SK-N-SH treated with all-trans-retinoic acid at 6 μM for 48 hours (cell line): ENCODE measurements at regions not wholly inside any gene's neighbourhood (a gene's known extent, or its start where the extent isn't known, plus 50 kb on each side); places are given as distances from the start of the nearest gene placed in this dataset.

Source experiments
- ARNTL ChIP-seq: fragments of 450-650 bp; formaldehyde crosslinking; IDR thresholded peaks from 2 replicates; pipeline ENCODE4 v1.5.0; 2020; ENCODE audit warnings: low read depth, mild to moderate bottlenecking, moderate library complexity, borderline replicate concordance
- CREB5 ChIP-seq: fragments of 250-450 bp; sonication (Bioruptor Pico); IDR thresholded peaks from 2 replicates; pipeline ENCODE4 v1.5.1; 2020; ENCODE audit warnings: low read depth, mild to moderate bottlenecking, moderate library complexity
- CSDC2 ChIP-seq: fragments of 250-450 bp; sonication (Bioruptor Pico); IDR thresholded peaks from 2 replicates; pipeline ENCODE4 v1.5.0; 2020; ENCODE audit warnings: mild to moderate bottlenecking, moderate library complexity
- ESRRG ChIP-seq: fragments of 250-450 bp; sonication (Bioruptor Pico); IDR thresholded peaks from 2 replicates; pipeline ENCODE4 v1.6.1; 2021; ENCODE audit warnings: mild to moderate bottlenecking
- GLIS3 ChIP-seq: fragments of 250-450 bp; sonication (Bioruptor Pico); IDR thresholded peaks from 2 replicates; pipeline ENCODE4 v1.5.0; 2020; ENCODE audit warnings: mild to moderate bottlenecking, moderate library complexity
- SNAI2 ChIP-seq: fragments of 250-450 bp; sonication (Bioruptor Pico); IDR thresholded peaks from 2 replicates; pipeline ENCODE4 v1.5.0; 2020; ENCODE audit warnings: mild to moderate bottlenecking, moderate library complexity
- TCF4 ChIP-seq: fragments of 250-450 bp; sonication (Bioruptor Pico); IDR thresholded peaks from 2 replicates; pipeline ENCODE4 v1.8.0; 2021; ENCODE audit warnings: mild to moderate bottlenecking, moderate library complexity, borderline replicate concordance
- TOX ChIP-seq: fragments of 250-450 bp; sonication (Bioruptor Pico); IDR thresholded peaks from 2 replicates; pipeline ENCODE4 v1.8.0; 2021; ENCODE audit warnings: mild to moderate bottlenecking, moderate library complexity, borderline replicate concordance
- ZFP3 ChIP-seq: fragments of 250-450 bp; sonication (Bioruptor Pico); IDR thresholded peaks from 2 replicates; pipeline ENCODE4 v1.5.0; 2020; ENCODE audit warnings: mild to moderate bottlenecking, moderate library complexity
- ZFP30 ChIP-seq: fragments of 450-650 bp; formaldehyde crosslinking; IDR thresholded peaks from 2 replicates; pipeline ENCODE4 v1.5.0; 2022; ENCODE audit warnings: mild to moderate bottlenecking, moderate library complexity
- ZNF70 ChIP-seq: fragments of 450-650 bp; formaldehyde crosslinking; IDR thresholded peaks from 2 replicates; pipeline ENCODE4 v1.5.0; 2020; ENCODE audit warnings: mild to moderate bottlenecking, moderate library complexity
- TF ChIP-seq, protein P1 (sequence below): fragments of 250-450 bp; sonication (Bioruptor Pico); IDR thresholded peaks from 2 replicates; pipeline ENCODE4 v1.5.1; 2021; ENCODE audit warnings: mild to moderate bottlenecking, moderate library complexity
- TF ChIP-seq, protein P2 (sequence below): fragments of 250-450 bp; sonication (Bioruptor Pico); IDR thresholded peaks from 2 replicates; pipeline ENCODE4 v1.8.0; 2020; ENCODE audit warnings: mild to moderate bottlenecking, moderate library complexity, borderline replicate concordance

DNA sequence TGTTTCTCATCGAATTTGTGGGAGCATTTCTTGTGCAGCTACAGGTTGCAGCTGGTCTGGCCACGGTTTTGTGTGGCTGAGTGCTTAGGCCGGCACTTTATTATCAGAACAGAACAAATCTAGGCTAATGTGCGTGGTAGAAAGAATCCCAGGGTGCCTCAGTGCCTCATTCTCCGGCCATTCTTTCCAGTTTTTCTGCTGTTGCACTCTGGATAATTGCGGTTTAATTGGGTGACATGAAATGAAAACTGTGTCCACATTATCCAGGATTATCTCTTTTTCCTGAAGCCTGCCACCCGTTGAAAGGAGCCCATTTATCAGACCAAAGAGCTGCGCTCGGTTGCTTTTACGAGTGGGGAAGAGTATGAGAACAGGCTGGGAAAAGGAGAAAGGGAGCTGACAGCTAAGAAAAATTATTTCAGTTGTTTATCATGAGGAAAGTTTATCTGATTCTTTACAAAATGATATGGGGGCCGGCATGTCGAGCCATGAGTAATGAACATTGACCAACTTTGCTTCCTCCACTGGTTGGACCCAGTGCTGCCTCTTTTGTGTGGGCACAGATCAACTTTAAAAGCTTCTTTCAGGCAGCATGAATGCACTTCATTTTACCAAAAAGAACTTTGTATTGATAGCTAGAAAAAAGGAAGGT is 117.0 kb upstream of the SOX21 start:
- TF ChIP-seq ARNTL (CRISPR knock-in tag) (no peak), SNAI2 (CRISPR knock-in tag) (no peak), ZNF70 (CRISPR knock-in tag) (no peak), ESRRG (CRISPR knock-in tag) (no peak), TCF4 (no peak), CSDC2 (no peak), GLIS3 (CRISPR knock-in tag) (no peak), ZFP3 (no peak), ZFP30 (CRISPR knock-in tag) (no peak), CREB5 (CRISPR knock-in tag) (no peak), TOX (CRISPR knock-in tag) (no peak)
- TF ChIP-seq, protein P1, sequence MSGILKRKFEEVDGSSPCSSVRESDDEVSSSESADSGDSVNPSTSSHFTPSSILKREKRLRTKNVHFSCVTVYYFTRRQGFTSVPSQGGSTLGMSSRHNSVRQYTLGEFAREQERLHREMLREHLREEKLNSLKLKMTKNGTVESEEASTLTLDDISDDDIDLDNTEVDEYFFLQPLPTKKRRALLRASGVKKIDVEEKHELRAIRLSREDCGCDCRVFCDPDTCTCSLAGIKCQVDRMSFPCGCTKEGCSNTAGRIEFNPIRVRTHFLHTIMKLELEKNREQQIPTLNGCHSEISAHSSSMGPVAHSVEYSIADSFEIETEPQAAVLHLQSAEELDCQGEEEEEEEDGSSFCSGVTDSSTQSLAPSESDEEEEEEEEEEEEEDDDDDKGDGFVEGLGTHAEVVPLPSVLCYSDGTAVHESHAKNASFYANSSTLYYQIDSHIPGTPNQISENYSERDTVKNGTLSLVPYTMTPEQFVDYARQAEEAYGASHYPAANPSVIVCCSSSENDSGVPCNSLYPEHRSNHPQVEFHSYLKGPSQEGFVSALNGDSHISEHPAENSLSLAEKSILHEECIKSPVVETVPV (CRISPR knock-in tag) = no peak
- TF ChIP-seq, protein P2, sequence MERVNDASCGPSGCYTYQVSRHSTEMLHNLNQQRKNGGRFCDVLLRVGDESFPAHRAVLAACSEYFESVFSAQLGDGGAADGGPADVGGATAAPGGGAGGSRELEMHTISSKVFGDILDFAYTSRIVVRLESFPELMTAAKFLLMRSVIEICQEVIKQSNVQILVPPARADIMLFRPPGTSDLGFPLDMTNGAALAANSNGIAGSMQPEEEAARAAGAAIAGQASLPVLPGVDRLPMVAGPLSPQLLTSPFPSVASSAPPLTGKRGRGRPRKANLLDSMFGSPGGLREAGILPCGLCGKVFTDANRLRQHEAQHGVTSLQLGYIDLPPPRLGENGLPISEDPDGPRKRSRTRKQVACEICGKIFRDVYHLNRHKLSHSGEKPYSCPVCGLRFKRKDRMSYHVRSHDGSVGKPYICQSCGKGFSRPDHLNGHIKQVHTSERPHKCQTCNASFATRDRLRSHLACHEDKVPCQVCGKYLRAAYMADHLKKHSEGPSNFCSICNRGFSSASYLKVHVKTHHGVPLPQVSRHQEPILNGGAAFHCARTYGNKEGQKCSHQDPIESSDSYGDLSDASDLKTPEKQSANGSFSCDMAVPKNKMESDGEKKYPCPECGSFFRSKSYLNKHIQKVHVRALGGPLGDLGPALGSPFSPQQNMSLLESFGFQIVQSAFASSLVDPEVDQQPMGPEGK (CRISPR knock-in tag) = no peak
